Prostate gland (tissue), 2 donors: ENCODE measurements at regions not wholly inside any gene's neighbourhood (a gene's known extent, or its start where the extent isn't known, plus 50 kb on each side); places are given as distances from the start of the nearest gene placed in this dataset.

Experiments used
- CTCF ChIP-seq, 4 experiments: fragments of 200-600 bp in 2 of 4; fragments of 450-650 bp in 2 of 4; sonication (generic) in 2 of 4; IDR thresholded peaks; 1 replicate in 3 of 4; 2 replicates in 1 of 4; pipeline ENCODE4 v1.5.1; 2016 to 2019; ENCODE audit warnings: antibody characterized with exemption in 4 of 4, mild to moderate bottlenecking in 2 of 4, moderate library complexity in 2 of 4
- POLR2A ChIP-seq: fragments of 450-650 bp; IDR thresholded peaks from one replicate; pipeline ENCODE4 v1.6.1; 2016; ENCODE audit warnings: antibody characterized with exemption, mild to moderate bottlenecking

- TF ChIP-seq POLR2A (no peak), CTCF (IDR thresholded peaks at IDR 0.05) (no peak)
Observed at GRCh38 chr7:9498303-9498702, 1064.9 kb downstream of the NXPH1 start.
